Activated T-cell treated with anti-CD3 and anti-CD28 coated beads for 48 hours (primary cell): ENCODE measurements at regions not wholly inside any gene's neighbourhood (a gene's known extent, or its start where the extent isn't known, plus 50 kb on each side); places are given as distances from the start of the nearest gene placed in this dataset.

Source experiments
- DNase-seq: peaks from one replicate; pipeline ENCODE4 v3.0.0-alpha.2; 2020; ENCODE audit warnings: low read depth

DNA sequence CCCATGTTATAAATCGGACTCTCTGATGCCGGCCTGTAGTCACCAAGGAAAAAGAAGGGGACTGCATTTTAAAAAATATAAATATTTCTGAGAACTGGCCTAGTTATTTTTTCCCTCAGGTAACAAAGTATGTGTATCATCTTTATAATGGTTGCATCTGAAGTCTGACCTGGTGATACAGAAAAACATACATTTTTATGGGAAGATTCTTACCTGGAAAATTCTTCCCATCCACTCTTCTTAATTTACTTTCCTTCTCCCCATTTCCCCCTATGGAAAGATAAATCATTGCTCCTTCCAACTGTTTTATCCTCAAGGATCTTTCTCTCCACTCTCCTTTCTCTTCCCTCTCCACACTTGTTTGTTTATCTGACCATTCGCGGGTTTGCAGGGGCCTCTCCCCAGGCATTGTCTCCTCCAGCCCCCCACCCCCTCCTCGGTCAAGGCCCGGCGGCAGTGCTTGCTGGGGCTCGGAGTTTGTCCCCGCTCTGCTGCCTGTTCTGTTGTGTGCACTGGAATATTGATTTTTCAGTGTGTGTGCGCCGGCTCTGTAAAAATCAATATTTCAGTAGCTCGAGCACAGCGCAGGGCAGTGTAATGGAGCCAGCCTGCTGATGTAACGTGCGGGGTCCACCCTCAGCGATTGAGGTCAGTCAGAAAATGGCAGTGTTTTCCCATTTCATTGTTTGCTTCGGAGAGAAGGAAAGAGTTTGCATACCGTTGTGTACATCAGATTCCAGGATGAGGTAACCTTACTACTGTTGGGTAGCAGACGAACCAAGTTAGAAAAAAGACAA, 199.5 kb upstream of the NFE2L3 start:
- DNase-seq, result no peak

DNA sequence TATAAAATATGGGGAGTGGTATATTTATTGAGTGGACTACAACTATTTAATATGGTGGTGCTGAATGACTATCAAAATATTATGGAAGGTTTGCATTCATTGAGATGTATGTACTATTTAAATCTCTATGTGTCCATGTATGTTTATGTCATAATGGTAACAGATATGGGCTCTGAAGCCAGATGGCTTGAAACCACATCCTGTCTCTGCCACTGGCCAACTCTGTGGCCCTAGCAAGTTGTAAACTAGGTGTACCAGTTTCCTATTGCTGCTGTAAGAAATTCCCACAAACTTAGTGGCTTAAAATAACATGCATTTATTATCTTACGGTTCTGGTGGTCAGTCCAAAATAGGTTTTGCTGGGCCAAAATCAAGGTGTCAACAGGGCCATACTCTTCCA, 198.1 kb upstream of the NFE2L3 start:
- no peak for DNase-seq

DNA sequence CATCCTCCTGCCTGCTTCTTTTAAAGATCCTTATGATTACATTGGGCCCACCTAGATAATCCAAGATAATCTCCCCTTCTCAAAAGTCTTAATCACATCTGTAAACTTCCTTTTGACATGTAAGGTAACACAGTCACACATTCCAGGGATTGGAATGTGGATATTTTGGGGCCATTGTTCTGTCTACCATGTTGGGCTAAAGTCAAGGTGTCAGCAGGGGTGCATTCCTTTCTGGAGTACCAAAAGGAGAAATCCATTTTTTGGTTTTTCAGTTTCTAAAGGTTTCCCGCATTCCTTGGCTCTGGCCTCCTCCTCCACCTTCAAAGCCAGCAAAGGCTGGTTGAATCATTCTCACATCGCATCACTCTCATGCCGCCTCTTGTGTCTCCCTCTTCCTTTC, 197.6 kb upstream of the NFE2L3 start:
- no peak for DNase-seq

DNA sequence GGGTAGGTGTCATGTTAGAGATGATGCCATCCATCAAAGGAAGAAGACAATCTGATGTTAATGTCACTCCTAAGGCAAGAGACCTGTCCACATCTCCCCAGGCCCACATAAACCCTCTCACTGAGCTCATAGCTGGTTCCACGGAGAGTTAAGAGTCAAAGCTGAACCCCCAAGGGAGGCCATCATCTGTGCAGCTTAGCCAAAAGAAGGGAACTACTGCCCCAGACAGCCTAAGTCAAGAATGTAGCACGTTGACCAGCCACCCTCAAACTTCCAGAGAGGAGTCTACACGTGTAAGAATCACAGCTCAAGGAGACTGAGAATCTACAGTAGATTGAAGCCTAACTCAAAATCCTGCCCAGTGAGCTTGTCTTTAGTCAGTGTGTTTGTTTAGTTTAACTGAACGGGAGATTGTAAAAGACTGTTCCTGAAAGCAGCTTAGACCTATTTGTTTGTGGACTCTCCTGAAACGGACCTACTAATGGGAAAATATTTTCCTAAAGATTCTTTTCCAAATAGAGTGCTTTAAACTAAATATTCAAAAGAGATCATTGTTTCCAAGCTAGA, 192.7 kb upstream of the NFE2L3 start:
- DNase-seq, result no peak

DNA sequence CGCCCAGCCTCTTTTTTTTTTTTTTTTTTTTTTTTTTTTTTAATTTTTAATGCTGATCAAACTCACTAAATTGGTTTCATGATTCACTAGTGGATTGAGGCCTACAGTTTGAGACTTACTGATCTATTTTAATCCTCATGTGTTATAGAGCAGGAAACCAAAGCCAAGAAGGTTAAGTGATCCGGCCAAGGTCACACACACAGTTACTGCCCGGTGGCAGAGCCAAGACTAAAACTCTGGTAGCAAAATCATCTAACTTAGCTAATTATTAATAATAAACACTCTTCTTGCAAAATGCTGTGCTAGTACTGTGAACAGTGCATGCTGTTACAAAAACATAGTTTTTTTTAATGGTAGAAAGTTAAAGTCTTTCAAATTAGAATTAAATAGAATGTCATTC, 188.3 kb upstream of the NFE2L3 start:
- no peak for DNase-seq

DNA sequence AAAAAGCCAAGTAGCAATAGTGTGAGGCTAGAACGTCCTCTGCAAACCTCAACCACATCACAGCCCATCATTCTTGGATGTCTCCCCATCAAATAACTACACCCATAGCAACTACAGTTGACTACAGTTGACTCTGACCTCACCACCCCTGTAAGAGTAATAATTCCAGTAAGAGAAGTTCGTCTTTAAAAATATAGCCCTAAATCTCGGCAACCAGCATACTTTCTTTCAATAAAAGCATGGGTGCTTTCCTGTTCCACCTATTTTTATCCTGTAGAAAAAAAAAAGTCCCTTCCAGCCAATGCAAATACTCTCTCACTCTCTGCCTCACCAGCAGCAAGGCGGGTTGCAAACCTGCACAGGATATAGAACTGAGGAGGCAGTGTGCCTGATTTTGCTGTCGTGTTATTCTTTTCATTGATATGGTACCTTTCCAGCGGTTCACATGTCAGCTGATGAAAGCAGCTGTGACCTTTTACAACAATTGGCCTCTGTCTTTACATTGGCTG, 187.5 kb upstream of the NFE2L3 start:
- no peak for DNase-seq

DNA sequence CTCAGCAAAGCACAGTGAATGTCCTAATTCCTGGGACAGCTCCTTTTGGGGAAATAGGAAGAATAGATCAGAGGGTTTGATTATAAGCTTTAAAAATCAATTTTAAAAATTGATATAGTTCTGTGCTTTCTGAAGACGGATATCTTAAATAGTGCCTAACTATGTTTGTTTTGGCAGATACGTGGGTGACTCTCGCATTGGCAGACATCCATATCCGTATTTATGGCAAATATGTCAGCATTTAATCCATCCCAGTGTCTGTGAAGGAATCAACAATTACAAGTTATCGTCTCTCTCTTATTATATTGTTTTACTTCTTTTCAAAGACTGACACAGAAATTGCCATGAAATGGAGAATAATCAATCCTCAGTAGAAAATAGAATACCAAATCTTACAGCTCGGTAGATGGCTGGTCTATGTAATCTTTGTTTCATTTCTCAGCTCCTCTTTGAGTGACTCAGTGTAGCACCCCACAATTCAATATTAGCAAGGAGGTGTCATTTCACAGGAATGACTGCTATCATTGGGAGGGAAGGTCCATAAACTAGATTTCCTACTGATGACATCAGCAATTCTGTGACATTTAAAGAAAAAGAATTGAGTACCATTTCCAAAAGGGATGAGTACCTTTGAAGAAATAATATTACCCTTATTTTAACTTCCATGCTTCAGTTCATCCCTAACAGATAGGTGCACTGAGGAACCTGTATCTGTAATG, 186.4 kb upstream of the NFE2L3 start:
- DNase-seq, result no peak

DNA sequence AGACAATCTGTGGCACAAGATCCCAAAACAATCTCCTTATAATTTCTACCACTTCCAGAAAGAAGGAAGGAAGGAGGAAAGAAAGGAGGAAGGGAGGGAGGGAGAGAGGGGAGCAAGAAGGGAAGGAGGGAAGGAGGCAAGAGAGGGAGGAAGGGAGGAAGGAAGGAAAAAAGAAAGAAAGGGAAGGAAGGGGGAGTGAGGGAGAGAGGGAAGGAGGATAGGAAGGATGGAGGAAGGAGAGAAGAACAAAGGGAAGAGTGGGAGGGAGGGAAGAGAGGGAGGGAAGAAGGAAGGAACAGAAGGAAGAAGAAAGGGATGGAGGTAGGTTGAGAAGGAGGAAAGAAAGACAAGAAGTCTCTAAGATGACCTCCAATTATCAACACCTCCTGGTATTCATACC, 185.5 kb upstream of the NFE2L3 start:
- DNase-seq, result no peak

DNA sequence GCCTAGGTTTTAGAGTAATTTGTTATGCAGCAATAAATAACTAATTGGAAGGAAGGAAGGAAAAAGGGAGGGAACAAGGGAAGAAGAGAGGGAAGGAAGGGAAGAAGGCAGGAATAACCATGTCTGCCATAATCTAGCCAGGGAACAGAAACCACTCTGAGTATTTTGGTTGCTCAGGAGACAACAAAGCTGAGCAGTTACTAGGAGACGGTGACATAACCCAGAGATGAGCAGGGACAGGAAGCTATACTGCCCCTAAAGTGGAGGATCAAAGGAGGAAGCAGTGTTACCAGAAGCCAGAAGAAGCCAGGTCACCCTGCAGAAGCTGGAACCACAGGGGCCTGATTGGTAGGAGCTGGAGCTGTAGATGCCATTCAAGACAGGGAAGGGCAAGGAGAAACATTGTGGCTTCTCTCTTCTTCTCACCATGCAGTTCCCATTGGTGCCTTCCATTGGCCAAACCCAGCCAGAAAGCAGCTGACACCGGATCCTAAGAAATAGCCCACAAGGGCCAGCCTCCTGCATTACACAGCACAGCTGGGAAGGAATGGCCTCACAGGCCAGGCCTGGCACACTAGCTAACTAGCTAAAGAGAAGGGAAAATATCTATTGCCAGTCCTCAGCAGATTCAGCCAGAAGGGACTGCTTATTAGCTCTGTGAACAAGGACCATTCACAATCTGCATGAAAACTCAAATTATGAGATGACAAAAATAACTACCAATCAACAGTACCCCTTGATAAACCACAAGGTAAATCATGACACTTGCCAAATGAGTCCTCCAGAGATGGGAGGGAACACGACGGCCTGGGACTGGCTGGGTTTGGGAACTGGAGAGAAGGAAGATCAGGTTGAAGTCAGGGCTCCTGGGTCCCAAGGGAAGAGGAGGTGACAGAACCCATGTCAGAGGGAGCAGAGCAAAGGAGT, 184.5 kb upstream of the NFE2L3 start:
- DNase-seq, result no peak

DNA sequence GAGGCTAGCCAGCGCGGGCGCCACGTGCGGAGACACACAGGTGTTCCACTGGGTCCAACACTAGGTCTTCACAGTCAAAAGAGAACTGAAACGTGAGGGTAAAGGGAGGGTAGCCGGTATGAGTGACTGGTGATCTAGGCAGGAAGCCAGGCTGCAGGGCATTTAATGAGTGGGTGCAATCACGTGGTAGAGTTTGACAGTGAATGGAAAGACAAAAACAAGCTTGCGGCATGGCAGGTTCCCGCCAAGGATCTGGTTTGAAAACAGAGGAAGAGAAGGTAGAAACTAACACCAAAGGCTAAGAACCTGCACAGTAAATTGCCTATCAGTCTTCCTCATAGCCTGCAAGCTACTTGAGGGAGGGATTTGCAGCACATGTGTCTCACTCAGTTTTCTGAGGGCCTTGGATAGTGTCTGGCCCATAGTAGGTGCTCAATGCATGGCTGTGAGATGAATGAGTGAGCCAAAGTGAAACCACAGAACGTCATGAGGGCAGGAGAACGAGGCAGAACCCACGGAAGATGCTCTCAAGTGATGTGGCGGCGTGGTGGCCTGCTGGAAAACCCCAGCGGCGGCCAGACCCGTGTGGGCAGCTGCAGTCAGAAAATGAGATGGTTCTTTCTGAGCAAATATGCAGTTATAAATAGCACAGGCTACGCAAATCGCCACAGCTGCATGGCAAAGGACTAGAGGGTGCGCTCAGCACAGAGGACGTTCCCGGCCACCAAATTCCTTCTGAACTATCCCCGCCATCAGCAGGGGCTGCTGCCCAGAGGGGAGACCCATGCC, 183.6 kb upstream of the NFE2L3 start:
- DNase-seq, result peak; percentile 59

DNA sequence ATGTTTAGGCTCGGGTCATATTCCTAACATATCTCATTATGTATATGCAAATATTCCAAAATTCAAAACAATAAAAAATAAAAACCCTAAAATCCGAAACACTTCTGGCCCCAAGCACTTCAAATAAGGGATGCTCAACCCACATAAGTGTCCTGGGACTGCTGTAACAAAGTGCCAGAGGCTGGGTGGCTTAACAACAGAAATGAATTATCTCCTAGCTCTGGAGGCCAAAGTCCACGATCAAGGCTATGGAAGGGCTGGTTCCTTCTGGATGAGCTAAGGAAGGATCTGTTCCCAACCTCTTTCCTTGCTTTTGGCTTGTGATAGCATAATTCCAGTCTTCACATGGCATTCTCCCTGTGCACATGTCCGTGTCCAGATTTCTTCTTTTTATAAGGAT, 181.6 kb upstream of the NFE2L3 start:
- DNase-seq, result no peak

DNA sequence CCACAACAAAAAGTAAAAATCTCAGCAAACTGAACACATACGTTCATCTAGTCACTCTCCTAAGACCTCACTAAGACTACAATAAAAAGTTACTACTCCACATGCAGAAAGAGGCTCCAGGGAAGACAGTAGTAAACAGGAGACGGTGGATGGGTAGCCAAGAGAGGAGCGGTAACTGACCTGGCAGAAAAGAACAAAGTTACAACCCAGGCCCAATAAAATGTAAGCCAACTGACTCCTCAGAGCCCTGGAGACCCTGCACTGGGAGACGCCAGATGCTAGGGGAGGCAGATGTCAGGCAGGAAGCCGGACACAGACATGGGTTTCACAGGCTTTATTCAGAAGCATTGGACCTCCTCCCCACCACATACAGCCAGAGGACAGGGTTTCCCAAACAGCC, 181.1 kb upstream of the NFE2L3 start:
- no peak for DNase-seq

DNA sequence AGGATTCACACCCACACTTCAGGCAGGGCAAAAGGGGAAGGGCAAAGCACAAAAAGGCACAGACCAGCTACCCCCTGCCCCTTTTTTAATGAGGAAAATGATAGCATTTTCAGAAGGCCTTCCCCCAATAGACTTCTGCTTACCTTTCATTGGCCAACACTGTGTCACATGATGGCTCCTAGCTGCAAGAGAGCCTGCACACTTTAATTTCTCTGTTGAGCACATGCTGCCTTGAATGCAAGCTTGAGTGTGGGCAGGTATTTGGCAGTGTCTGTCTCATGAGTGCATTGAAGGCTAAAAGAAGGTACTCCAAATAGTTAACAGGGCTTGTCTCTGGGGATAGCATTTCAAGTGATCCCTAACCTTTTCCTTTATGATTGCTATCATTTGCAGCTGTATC, 175.4 kb upstream of the NFE2L3 start:
- DNase-seq, result no peak

DNA sequence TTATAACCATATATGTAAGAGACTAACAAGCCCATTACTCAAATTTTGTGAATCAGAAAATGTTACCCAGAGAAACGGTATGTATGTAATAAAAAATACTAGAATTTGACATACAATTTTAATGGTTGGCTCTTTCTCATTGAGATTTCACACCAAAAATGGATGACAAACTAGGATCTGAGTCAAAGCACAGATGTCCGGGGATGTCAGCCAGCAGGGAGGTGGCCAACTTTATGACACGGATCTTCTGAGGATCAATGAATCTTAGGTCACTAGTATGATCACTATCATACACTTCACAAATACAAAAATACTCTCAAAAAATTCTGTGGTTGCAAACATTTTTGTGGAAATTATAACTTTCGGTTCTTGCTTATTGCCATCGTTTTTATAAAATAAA, 173.5 kb upstream of the NFE2L3 start:
- no peak for DNase-seq

DNA sequence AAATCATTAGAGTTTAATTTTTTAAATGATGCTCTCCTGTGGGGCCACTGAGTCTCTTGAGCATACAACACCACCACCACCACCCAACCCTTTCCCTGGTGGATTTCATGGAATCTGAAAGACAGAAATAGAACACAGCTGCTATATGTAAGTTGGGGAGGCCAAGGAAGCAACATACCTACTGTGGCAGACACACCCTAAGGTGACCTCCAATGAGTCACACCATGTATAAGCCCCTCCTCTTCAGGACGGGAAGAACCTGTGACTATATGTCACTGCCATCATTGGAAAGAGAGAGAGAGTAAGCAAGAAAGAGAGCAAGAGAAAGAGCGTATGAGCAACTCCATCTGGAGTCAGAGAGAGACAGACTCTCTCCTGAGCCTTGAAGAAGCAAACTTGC, 172.4 kb upstream of the NFE2L3 start:
- no peak for DNase-seq

DNA sequence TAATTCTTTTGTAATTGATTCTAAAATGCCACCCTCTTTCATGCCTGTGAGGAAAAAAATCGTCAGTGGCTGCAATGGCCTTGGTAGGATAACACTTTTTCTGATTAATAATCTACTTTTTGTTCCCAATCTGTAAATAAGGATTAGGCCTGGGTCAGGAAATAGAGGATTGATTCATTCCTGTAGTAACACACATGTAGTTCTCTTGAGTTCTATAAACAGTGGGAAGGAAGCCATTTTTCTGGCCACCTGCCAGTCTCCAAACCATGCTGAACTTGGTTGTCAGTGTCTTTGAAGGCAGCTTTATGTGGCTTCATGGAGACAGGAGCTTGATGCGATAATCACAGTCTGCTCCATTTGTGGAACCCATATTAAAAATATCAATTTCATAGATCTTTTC, 169.3 kb upstream of the NFE2L3 start:
- DNase-seq, result no peak

DNA sequence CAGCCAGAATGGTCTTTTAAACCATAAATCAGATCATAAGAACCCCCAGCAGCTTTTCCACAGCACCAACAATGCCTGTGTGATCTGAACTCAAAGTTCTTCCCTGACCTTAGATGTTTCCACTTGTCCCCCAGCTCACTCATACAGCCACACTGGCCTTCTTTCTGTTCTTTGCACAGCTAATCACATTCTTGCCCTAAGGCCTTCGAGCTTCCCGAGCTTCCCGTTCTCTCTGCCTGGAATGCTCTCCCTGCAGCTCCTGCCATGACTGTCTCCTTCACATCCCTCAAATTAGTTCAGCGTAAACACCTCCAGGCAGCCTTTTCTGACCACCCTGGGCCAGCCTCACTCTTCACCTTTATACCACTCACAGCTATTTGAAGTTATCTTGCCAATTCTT, 166.8 kb upstream of the NFE2L3 start:
- DNase-seq, result no peak

DNA sequence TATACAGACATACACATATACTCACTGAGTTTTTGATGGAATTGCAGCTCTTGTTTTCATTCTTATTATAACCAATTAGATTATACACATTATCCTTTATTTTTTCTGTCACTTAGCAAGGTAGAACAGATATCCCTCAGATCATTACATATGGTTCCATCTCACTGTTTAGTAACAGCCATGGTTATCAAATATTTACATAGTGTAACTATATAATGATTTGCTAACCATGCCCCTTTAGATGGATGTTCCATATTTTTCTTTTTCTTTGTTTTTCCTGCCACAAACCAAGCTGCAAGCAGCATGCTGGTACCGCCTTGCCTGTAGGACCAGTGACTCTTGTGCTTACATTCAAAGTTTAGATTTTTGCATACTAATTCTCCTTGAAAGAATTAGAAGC, 163.4 kb upstream of the NFE2L3 start:
- no peak for DNase-seq

DNA sequence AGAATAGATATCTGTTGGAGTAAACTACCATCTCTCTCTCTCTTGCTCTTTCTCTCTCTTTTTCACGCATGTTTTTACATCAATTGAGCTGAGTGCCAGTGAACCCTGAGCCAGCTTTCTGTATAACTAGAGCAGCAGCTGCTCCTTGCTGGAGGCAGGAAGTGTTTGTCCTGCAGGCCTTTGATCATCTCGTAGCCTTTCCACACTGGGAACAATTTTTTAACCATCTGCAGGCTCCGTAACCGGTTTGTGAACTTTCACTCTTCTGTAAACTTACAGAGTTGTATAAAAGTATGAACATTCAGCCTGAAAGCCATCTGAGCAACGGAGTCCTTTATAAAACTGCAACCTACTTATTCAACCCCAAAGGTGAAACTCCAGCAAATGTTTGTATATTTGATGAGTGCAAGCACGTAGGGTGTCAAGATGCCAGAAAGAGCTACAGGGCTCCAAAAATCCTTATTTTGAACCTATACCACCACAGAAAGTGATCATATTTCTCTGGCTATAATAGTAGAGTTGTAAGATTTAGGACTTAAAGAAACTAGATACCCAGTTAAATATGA, 162.8 kb upstream of the NFE2L3 start:
- DNase-seq, result no peak

DNA sequence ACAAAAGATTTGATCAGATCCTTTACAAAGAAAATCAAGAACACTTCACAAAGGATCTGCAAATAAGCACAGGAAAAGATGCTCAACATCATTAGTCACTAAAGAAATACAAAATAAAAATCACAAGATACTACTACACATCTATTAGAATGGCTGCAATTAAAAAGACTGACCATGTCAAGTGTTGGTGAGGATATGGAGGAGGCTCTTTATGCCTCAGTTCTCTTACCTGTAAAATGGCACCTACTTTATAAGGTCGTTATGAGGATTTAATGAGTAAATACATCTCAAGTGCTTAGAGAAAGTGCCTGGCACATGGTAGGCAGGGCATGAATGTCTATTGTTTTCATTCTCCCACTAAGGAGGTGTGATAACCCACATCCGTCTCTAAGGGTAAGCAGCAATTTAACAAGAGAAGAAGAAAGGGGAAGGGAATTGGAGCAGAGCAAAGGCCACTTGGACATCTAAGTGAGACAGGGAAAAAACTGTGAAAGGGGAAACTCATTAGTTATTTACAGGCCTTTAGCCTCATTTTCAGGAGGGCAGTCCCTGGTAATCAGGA, 157.5 kb upstream of the NFE2L3 start:
- DNase-seq, result no peak

DNA sequence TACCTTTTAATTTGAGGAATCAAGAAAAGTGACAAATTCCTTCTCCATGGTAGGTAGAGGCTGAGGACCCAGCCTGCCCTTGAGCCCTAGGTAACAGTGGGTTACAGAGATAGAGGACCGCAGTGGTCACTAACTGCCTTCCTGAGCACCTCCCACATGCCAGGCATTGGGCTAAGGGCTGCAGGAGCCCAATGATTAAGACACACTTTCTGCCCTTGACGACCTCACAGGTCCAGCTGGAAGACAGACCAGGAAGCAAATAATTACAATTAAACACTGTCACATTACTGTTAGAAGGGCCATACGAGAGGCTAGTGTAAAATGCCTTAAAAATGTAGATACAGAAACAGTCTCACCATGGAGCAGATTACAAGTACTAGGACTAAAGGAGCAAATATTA, 156.8 kb upstream of the NFE2L3 start:
- no peak for DNase-seq
